Sigmoid colon (tissue), 6 donors: ENCODE measurements at regions not wholly inside any gene's neighbourhood (a gene's known extent, or its start where the extent isn't known, plus 50 kb on each side); places are given as distances from the start of the nearest gene placed in this dataset.

Experiments used
- DNase-seq: peaks from one replicate; pipeline ENCODE4 v3.0.0-alpha.2; 2019
- H3K27ac ChIP-seq, 4 donors: fragments of 200-600 bp; sonication (generic); one replicate each; pipeline ENCODE4 v1.5.1; 2016 to 2019; ENCODE audit warnings: mild to moderate bottlenecking in 1 of 4
- H3K27me3 ChIP-seq, 3 donors: fragments of 200-600 bp; sonication (generic); one replicate each; pipeline ENCODE4 v1.5.1; 2019; ENCODE audit warnings: mild to moderate bottlenecking in 1 of 3
- H3K36me3 ChIP-seq, 4 donors: fragments of 200-600 bp; sonication (generic); one replicate each; pipeline ENCODE4 v1.5.1; 2016 to 2019
- H3K4me1 ChIP-seq, 4 donors: fragments of 200-600 bp; sonication (generic); one replicate each; pipeline ENCODE4 v1.5.1; 2017 to 2019
- H3K4me3 ChIP-seq, 4 donors: fragments of 200-600 bp; sonication (generic); one replicate each; pipeline ENCODE4 v1.5.1; 2017 to 2019; ENCODE audit warnings: mild to moderate bottlenecking in 2 of 4, moderate library complexity in 1 of 4
- H3K9me3 ChIP-seq, 4 donors: fragments of 200-600 bp in 3 of 4; sonication (generic) in 3 of 4; one replicate each; pipeline versions ENCODE4 v1.5.1 to v1.6.1; 2013 to 2019
- EP300 ChIP-seq, 4 donors: sonication (generic); formaldehyde crosslinking; IDR thresholded peaks; one replicate each; pipeline ENCODE4 v1.6.1; 2017; ENCODE audit warnings: antibody characterized with exemption in 4 of 4
- POLR2A ChIP-seq, 2 donors: fragments of 450-650 bp; IDR thresholded peaks; one replicate each; pipeline ENCODE4 v1.6.1; 2016; ENCODE audit warnings: antibody characterized with exemption in 2 of 2, mild to moderate bottlenecking in 2 of 2, moderate library complexity in 2 of 2
- POLR2AphosphoS5 ChIP-seq, 4 donors: sonication (generic); formaldehyde crosslinking; IDR thresholded peaks; one replicate each; pipeline ENCODE4 v1.6.1; 2017; ENCODE audit warnings: antibody characterized with exemption in 4 of 4
- WGBS, 2 donors: extraction: QIAGEN DNeasy Blood & Tissue Kit; methylation state at CpG; one replicate each; pipeline ENCODE4 v1.1.7; 2013; 5-methylcytosine and 5-hydroxymethylcytosine counted together
- intact Hi-C: fragments of 100-400 bp; cut with DNase I; formaldehyde crosslinking; loops from one replicate; pipeline ENCODE4 v1.15.1; 2023
- TF ChIP-seq, protein P1 (sequence below), 4 experiments: fragments of 450-650 bp in 3 of 4; fragments of 200-600 bp in 1 of 4; IDR thresholded peaks; one replicate each; pipeline ENCODE4 v1.5.1; 2016 to 2019; ENCODE audit warnings: antibody characterized with exemption in 4 of 4, mild to moderate bottlenecking in 3 of 4, moderate library complexity in 2 of 4
- donor health status: healthy with polysubstance abuse.
- donor health status: healthy.

GRCh38 chr12:105554856-105555255 is 224.4 kb downstream of the C12orf75 start:
- H3K27ac ChIP-seq: no peak overlapping the region
- TF ChIP-seq, protein P1, sequence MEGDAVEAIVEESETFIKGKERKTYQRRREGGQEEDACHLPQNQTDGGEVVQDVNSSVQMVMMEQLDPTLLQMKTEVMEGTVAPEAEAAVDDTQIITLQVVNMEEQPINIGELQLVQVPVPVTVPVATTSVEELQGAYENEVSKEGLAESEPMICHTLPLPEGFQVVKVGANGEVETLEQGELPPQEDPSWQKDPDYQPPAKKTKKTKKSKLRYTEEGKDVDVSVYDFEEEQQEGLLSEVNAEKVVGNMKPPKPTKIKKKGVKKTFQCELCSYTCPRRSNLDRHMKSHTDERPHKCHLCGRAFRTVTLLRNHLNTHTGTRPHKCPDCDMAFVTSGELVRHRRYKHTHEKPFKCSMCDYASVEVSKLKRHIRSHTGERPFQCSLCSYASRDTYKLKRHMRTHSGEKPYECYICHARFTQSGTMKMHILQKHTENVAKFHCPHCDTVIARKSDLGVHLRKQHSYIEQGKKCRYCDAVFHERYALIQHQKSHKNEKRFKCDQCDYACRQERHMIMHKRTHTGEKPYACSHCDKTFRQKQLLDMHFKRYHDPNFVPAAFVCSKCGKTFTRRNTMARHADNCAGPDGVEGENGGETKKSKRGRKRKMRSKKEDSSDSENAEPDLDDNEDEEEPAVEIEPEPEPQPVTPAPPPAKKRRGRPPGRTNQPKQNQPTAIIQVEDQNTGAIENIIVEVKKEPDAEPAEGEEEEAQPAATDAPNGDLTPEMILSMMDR (IDR thresholded peaks at IDR 0.05): no peak
- no peak for TF ChIP-seq POLR2A (IDR thresholded peaks at IDR 0.05)
- TF ChIP-seq EP300 (IDR thresholded peaks at IDR 0.05): no peak
- no peak overlapping the region for H3K4me3 ChIP-seq
- H3K27me3 ChIP-seq: no peaks in the 10 kb centered on the region
- no peak for DNase-seq
- intact Hi-C loops: no loop called here
- no peaks in the 10 kb centered on the region for H3K36me3 ChIP-seq
- no peaks in the 10 kb centered on the region for H3K4me1 ChIP-seq
- 82% methylated on average over 8 of the region's 8 CpGs for WGBS, 2 donors
- no peaks in the 10 kb centered on the region for H3K9me3 ChIP-seq

DNA sequence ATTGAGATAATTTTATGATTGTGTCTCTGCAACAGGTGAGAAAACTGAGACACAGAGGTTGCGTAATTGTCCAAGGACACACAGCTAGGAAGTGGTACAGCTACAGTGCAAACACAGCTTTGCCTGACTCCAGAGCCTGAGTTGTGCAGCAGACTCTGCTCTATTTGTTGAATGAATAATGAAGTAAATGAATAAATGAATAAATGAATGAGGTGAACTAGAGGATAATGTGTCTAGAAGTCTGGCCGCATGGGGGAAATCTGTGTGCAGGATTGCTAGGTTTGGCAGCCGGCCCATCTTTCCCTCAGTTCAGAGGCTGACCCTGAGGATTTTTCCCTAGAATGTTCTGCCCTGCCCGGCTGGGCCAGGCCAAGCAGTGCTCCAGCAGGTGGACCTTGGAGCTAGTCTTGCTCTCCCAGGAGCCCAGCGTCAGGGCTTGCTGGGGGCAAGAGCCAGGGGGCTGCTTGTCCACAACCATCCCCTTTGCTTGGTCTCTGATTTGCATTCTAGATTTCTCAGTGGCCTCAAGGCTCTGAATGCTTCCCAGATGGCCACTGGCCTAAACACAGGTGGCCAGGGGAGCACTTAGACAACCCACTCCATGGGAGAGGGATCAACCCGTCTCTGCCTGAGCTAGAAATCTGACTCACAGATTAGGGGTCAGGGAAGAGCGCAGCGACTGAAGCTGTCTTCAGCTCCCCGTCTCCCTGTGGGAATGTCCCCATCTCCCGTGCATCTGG is 225.2 kb downstream of the C12orf75 start:
- intact Hi-C loops: no loop called here
- Histone ChIP-seq H3K36me3 (no peaks in the 10 kb centered on the region), H3K27ac (no peak overlapping the region), H3K4me3 (no peak overlapping the region), H3K9me3 (no peaks in the 10 kb centered on the region), H3K27me3 (no peaks in the 10 kb centered on the region), H3K4me1 (no peaks in the 10 kb centered on the region)
- no peak for TF ChIP-seq POLR2A (IDR thresholded peaks at IDR 0.05)
- no peak for TF ChIP-seq EP300 (IDR thresholded peaks at IDR 0.05)
- no peak for TF ChIP-seq POLR2AphosphoS5 (IDR thresholded peaks at IDR 0.05)
- TF ChIP-seq, protein P1 (IDR thresholded peaks at IDR 0.05): no peak
- DNase-seq: no peak
- 73 to 86% methylated on average over 10 of the region's 10 CpGs for WGBS, 2 donors

DNA sequence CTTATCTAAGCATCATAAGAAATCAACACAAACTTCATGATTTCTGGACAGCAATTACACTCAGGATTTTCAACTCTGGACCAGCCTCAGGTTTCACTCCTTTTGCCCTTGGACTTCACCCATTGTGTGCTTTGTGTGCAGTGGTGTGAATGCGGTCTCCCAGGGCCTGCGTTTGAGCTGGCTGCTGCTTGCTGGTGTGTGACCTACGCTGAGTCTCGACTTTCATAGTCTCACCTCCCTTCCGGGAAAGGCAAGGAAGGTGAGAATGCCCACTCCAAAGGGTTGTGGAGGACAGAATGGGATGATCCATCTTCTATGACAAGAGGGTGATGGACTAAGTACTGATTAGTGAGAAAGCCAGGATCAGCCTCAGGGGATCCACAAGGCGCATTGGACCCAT is 228.8 kb downstream of the C12orf75 start:
- no peak overlapping the region for H3K4me3 ChIP-seq

GRCh38 chr12:105561546-105562198 is 231.2 kb downstream of the C12orf75 start:
- Histone ChIP-seq H3K27ac (peak overlapping the region; percentile 17 to 74 (median 56)), H3K9me3 (no peaks in the 10 kb centered on the region), H3K36me3 (no peaks in the 10 kb centered on the region), H3K4me1 (peaks cover 0 to 19% (median 18%) of the 10 kb centered on the region in 4 donors), H3K27me3 (no peaks in the 10 kb centered on the region), H3K4me3 (peak overlapping the region in 1 of 4 donors; percentile 17)
- no peak for TF ChIP-seq EP300 (IDR thresholded peaks at IDR 0.05)
- no peak for TF ChIP-seq POLR2A (IDR thresholded peaks at IDR 0.05)
- TF ChIP-seq, protein P1 (IDR thresholded peaks at IDR 0.05): no peak
- no peak for TF ChIP-seq POLR2AphosphoS5 (IDR thresholded peaks at IDR 0.05)
- WGBS, 2 donors: 52 to 74% methylated on average over 7 of the region's 7 CpGs
- intact Hi-C loops: no loop called here
- no peak for DNase-seq

More for the DNA sequence above, 228.8 kb downstream of the C12orf75 start:
- WGBS, 2 donors: 93 to 95% methylated on average over 6 of the region's 6 CpGs
- no peak overlapping the region for H3K27ac ChIP-seq
- no peaks in the 10 kb centered on the region for H3K36me3 ChIP-seq
- H3K27me3 ChIP-seq: no peaks in the 10 kb centered on the region
- TF ChIP-seq POLR2AphosphoS5 (IDR thresholded peaks at IDR 0.05) (no peak), POLR2A (IDR thresholded peaks at IDR 0.05) (no peak), EP300 (IDR thresholded peaks at IDR 0.05) (no peak)
- TF ChIP-seq, protein P1 (IDR thresholded peaks at IDR 0.05): no peak
- intact Hi-C loops: no loop called here
- no peak for DNase-seq
- H3K9me3 ChIP-seq: no peaks in the 10 kb centered on the region
- peaks cover 0 to 19% (median 18%) of the 10 kb centered on the region in 4 donors for H3K4me1 ChIP-seq
